ENCODE measurements at regions not wholly inside any gene's neighbourhood (a gene's known extent, or its start where the extent isn't known, plus 50 kb on each side); places are given as distances from the start of the nearest gene placed in this dataset.

- TF ChIP-seq EZH2 (IDR thresholded peaks at IDR 0.05; ENCODE audit: low read depth) (no peak), CTCF (conservative IDR thresholded peaks at IDR 0.05) (no peak)
Observed at GRCh38 chr2:129771418-129772189, 207.9 kb upstream of the RAB6C start.
